ENCODE measurements at regions not wholly inside any gene's neighbourhood (a gene's known extent, or its start where the extent isn't known, plus 50 kb on each side); places are given as distances from the start of the nearest gene placed in this dataset.

DNA sequence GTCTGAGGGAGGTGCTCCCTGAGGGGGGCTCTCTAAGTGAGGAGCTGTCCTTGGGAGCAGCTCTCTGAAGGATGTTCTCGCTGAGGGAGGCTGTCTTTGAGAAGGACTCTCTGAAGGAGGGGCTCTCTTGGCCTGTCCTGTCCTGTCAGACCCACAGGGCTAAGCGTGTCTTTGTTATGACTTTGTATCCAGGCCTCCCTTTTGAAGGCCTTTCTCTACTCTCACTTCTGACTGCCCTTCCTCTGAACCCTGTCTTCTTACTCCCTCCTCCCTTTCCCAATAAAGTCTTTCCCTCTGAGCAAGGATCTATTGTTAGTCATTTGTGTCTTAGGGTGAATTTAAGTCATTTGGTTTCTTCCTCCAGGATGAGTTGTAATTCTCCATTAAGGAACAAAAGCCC lies 330.1 kb upstream of the PLET1 start (continued):
- no peak for TF ChIP-seq XRCC5 (optimal IDR thresholded peaks at IDR 0.05; ENCODE audit: low read length)
- TF ChIP-seq POLR2G (IDR thresholded peaks at IDR 0.05; ENCODE audit: low read depth, low read length) = no peak
- no peak for TF ChIP-seq GPN1 (CRISPR knock-in tag; IDR thresholded peaks at IDR 0.05; ENCODE audit: borderline replicate concordance)

DNA sequence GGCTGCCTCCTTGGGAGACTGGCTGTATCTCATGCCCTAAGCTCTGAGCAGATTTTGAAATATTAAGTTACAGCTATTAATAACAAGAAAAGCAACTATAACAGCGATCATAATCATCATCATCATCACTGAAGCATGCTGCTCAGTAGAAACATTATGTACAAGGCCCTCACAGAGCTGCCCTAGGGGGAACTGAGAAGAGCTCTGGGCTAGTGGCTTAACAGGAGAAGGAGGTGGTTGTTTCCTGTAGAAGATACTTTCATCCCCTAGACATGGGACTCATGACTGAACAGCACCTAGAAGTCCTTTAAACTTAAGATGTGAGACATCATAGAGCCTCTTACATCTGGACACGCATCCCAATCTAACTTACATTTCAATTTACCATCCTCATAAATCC lies 332.8 kb upstream of the PLET1 start:
- no peak overlapping the region for H3K27ac ChIP-seq (ENCODE audit: extremely low read length, insufficient read depth, low read length)
- 2% methylated on average over 2 of the region's 2 CpGs for WGBS (ENCODE audit: low lambda C conversion rate)
- POLR2A ChIA-PET = no interaction called here

More for the DNA sequence above, 332.8 kb upstream of the PLET1 start:
- H3K9ac ChIP-seq (ENCODE audit: insufficient read depth, low read depth, low read length) = no peak overlapping the region
- FAIRE-seq = no peak
- CTCF ChIA-PET (ENCODE audit: low intra/inter-chr PET ratio, low total read pairs) = interaction anchor here (1.2 kb wide), 1 partner anchor 696 kb away, joined by 3 read pairs; no protein-coding TSS in a partner anchor
- no peak overlapping the region for H2AFZ ChIP-seq (ENCODE audit: low read length)
- no TSS peak for BruUV-seq (replicated peaks)
- no peaks in the 10 kb centered on the region for H3K79me2 ChIP-seq (ENCODE audit: insufficient read depth, low read length)
- H4K20me1 ChIP-seq (ENCODE audit: insufficient read depth, low read length) = no peaks in the 10 kb centered on the region
- H3K4me3 ChIP-seq (replicated peaks in 1 of 3; ENCODE audit: insufficient read depth in 1 of 3, low read depth in 2 of 3, low read length in 3 of 3) = no peak overlapping the region
- no peak for ATAC-seq
- H3K4me1 ChIP-seq (ENCODE audit: insufficient read depth, low read length) = no peaks in the 10 kb centered on the region
- H3K9me3 ChIP-seq (ENCODE audit: low read length) = no peaks in the 10 kb centered on the region
- no peaks in the 10 kb centered on the region for H3K36me3 ChIP-seq (replicated peaks in 1 of 2; ENCODE audit: control insufficient read depth in 1 of 2, insufficient read depth in 2 of 2, low read length in 2 of 2)
- H3K27me3 ChIP-seq (ENCODE audit: control insufficient read depth in 1 of 2, insufficient read depth in 2 of 2, low read length in 2 of 2) = no peaks in the 10 kb centered on the region; a peak in 1 of 5 replicates
- no peak for DNase-seq (ENCODE audit: low spot score)
- in situ Hi-C loops (cut with HindIII; ENCODE audit: extremely low pct_ligation_motif_present, low pct_unique_long_range_greater_than_20kb) (no loop called here), intact Hi-C loops (cut with micrococcal nuclease; ENCODE audit: unreplicated experiment) (no loop called here)
- TF ChIP-seq SMARCE1 (IDR thresholded peaks at IDR 0.05; ENCODE audit: borderline replicate concordance) (no peak), RXRA (CRISPR knock-in tag; IDR thresholded peaks at IDR 0.05) (no peak), ZSCAN20 (CRISPR knock-in tag; IDR thresholded peaks at IDR 0.05; ENCODE audit: borderline replicate concordance) (no peak), NBN (conservative IDR thresholded peaks at IDR 0.05) (no peak), ZNF136 (CRISPR knock-in tag; IDR thresholded peaks at IDR 0.05; ENCODE audit: low read depth) (no peak), HDAC2 (CRISPR knock-in tag; IDR thresholded peaks at IDR 0.05) (no peak), ZNF788 (CRISPR knock-in tag; IDR thresholded peaks at IDR 0.05; ENCODE audit: borderline replicate concordance) (no peak), THAP8 (CRISPR knock-in tag; IDR thresholded peaks at IDR 0.05; ENCODE audit: borderline replicate concordance) (no peak), SMAD3 (CRISPR knock-in tag; IDR thresholded peaks at IDR 0.05) (no peak), ZHX1 (CRISPR knock-in tag; IDR thresholded peaks at IDR 0.05; ENCODE audit: low read depth) (no peak), ARID2 (CRISPR knock-in tag; IDR thresholded peaks at IDR 0.05; ENCODE audit: borderline replicate concordance) (no peak), CHD4 (IDR thresholded peaks at IDR 0.05; ENCODE audit: borderline replicate concordance, low read length) (no peak), TBX3 (IDR thresholded peaks at IDR 0.05; ENCODE audit: borderline replicate concordance) (no peak), GLMP (CRISPR knock-in tag; IDR thresholded peaks at IDR 0.05; ENCODE audit: borderline replicate concordance) (no peak), ZNF766 (CRISPR knock-in tag; IDR thresholded peaks at IDR 0.05; ENCODE audit: borderline replicate concordance) (no peak)
- TF ChIP-seq, protein P1, sequence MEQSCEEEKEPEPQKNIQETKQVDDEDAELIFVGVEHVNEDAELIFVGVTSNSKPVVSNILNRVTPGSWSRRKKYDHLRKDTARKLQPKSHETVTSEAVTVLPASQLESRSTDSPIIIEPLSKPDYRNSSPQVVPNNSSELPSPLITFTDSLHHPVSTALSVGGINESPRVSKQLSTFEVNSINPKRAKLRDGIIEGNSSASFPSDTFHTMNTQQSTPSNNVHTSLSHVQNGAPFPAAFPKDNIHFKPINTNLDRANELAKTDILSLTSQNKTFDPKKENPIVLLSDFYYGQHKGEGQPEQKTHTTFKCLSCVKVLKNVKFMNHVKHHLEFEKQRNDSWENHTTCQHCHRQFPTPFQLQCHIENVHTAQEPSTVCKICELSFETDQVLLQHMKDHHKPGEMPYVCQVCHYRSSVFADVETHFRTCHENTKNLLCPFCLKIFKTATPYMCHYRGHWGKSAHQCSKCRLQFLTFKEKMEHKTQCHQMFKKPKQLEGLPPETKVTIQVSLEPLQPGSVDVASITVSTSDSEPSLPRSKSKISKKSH (CRISPR knock-in tag; IDR thresholded peaks at IDR 0.05; ENCODE audit: borderline replicate concordance) = no peak
- H3K4me2 ChIP-seq (ENCODE audit: low read depth, low read length) = no peak overlapping the region

Measured in HepG2 (cell line).